ENCODE measurements at regions not wholly inside any gene's neighbourhood (a gene's known extent, or its start where the extent isn't known, plus 50 kb on each side); places are given as distances from the start of the nearest gene placed in this dataset.

DNA sequence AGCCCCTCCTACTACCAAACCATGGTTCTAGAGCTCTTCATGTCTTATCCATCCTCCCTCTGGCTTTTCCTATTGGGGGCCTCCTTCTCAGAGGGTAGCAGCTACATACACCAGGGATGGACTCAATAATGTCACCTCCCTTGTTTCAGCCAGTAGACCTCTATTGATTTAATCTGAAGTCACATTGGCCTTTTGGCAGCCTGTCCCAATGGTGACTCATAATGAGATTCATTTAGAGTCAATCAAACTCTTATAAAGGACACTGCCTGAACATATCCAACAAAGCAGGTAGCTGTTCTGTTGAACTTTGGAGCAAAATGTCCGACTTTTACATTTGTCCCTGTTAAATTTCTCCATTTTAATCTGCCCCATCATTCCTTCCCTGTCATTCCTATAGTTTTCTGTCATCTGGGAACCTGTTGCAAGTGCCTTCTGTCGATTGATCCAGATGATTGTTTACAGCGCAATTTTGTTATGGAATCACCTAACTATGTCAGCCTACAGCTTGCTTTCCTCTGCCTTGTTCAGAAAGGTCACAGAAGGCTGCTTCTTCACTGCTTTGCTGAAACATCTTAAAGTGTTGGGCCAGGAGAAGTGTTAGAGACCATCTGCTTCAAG lies 105.9 kb downstream of the ETS2 start:
- DNase-seq, result no peak
- H4K91ac ChIP-seq (ENCODE audit: insufficient read length, low read depth, low read length), result no peak overlapping the region
- H3K14ac ChIP-seq (ENCODE audit: insufficient read depth, low read length), result no peak overlapping the region
- Mint-ChIP-seq H3K4me1 (peaks cover 38 to 51% of the 10 kb centered on the region in 2 experiments), H3K9me3 (no peaks in the 10 kb centered on the region), H3K36me3 (ENCODE audit: insufficient read depth in 1 of 3, low read depth in 3 of 3) (no peaks in the 10 kb centered on the region; a peak in 1 of 7 replicates), H3K4me3 (no peak overlapping the region), H3K27me3 (ENCODE audit: low read depth) (peaks cover 30% of the 10 kb centered on the region), H3K27ac (no peak overlapping the region; a peak in 1 of 7 replicates)
- no peak overlapping the region for H2BK12ac ChIP-seq (ENCODE audit: insufficient read length, low read depth, low read length)
- H3K79me1 ChIP-seq (ENCODE audit: insufficient read depth, low read depth, low read length, poor library complexity, severe bottlenecking), result no peaks in the 10 kb centered on the region
- H2BK5ac ChIP-seq (ENCODE audit: insufficient read length, low read length), result no peak overlapping the region
- H3T11ph ChIP-seq (ENCODE audit: low read length), result no peak overlapping the region
- H3K27ac ChIP-seq (ENCODE audit: insufficient read length, low read depth, low read length), result no peak overlapping the region
- no peak overlapping the region for H3K18ac ChIP-seq (ENCODE audit: insufficient read length, low read depth, low read length)
- no peak overlapping the region for H4K8ac ChIP-seq (replicated peaks; ENCODE audit: insufficient read length, low read depth, low read length)
- WGBS (ENCODE audit: extremely low coverage, insufficient read length, low lambda C conversion rate), result no CpG with 5 or more reads among the region's 3 CpGs
- no peaks in the 10 kb centered on the region for H4K20me1 ChIP-seq (ENCODE audit: control insufficient read depth, insufficient read depth, insufficient read length)
- H3K9ac ChIP-seq (ENCODE audit: extremely low read depth, insufficient read length, low read length), result no peak overlapping the region
- H3K4me2 ChIP-seq (ENCODE audit: insufficient read depth, insufficient read length, low read length), result no peak overlapping the region
- no peak overlapping the region for H3K23ac ChIP-seq (ENCODE audit: insufficient read length, low read depth, low read length)
- no peak overlapping the region for H4K5ac ChIP-seq (ENCODE audit: insufficient read length, low read depth, low read length)
- TF ChIP-seq, protein P1, sequence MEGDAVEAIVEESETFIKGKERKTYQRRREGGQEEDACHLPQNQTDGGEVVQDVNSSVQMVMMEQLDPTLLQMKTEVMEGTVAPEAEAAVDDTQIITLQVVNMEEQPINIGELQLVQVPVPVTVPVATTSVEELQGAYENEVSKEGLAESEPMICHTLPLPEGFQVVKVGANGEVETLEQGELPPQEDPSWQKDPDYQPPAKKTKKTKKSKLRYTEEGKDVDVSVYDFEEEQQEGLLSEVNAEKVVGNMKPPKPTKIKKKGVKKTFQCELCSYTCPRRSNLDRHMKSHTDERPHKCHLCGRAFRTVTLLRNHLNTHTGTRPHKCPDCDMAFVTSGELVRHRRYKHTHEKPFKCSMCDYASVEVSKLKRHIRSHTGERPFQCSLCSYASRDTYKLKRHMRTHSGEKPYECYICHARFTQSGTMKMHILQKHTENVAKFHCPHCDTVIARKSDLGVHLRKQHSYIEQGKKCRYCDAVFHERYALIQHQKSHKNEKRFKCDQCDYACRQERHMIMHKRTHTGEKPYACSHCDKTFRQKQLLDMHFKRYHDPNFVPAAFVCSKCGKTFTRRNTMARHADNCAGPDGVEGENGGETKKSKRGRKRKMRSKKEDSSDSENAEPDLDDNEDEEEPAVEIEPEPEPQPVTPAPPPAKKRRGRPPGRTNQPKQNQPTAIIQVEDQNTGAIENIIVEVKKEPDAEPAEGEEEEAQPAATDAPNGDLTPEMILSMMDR (conservative IDR thresholded peaks at IDR 0.05), result no peak
- H2AK5ac ChIP-seq (ENCODE audit: insufficient read length, low read length), result no peak overlapping the region
- H2BK15ac ChIP-seq (ENCODE audit: low read depth, low read length), result no peak overlapping the region
- peaks cover 5% of the 10 kb centered on the region; the same call in 1 of the 2 replicates for H3K4me1 ChIP-seq (ENCODE audit: insufficient read depth, low read length)
- H3K27me3 ChIP-seq (ENCODE audit: insufficient read depth, low read length), result no peaks in the 10 kb centered on the region
- H3K4ac ChIP-seq (ENCODE audit: low read depth, low read length), result no peak overlapping the region
- H2AFZ ChIP-seq (ENCODE audit: low read length), result no peak overlapping the region
- no peaks in the 10 kb centered on the region for H3K79me2 ChIP-seq (ENCODE audit: insufficient read depth, low read length)
- H3K56ac ChIP-seq (ENCODE audit: insufficient read length, low read depth, low read length), result no peak overlapping the region
- H2BK20ac ChIP-seq (ENCODE audit: low read depth, low read length, poor library complexity, severe bottlenecking), result no peak overlapping the region
- no peaks in the 10 kb centered on the region for H3K9me3 ChIP-seq (ENCODE audit: control insufficient read depth, low read depth, low read length)
- H3K23me2 ChIP-seq (ENCODE audit: insufficient read length, low read depth, low read length, poor library complexity, severe bottlenecking), result peaks cover 8% of the 10 kb centered on the region
- no peak overlapping the region for H2BK120ac ChIP-seq (ENCODE audit: low read depth, low read length, poor library complexity, severe bottlenecking)
